Vagina (tissue), 2 donors: ENCODE measurements at regions not wholly inside any gene's neighbourhood (a gene's known extent, or its start where the extent isn't known, plus 50 kb on each side); places are given as distances from the start of the nearest gene placed in this dataset.

Experiments used
- POLR2A ChIP-seq, 2 donors: fragments of 450-650 bp; IDR thresholded peaks; one replicate each; pipeline ENCODE4 v1.6.1; 2017; ENCODE audit warnings: antibody characterized with exemption in 2 of 2, mild to moderate bottlenecking in 2 of 2, moderate library complexity in 2 of 2
- POLR2AphosphoS5 ChIP-seq, 2 donors: sonication (generic); formaldehyde crosslinking; IDR thresholded peaks; one replicate each; pipeline ENCODE4 v1.9.0; 2017; ENCODE audit warnings: antibody characterized with exemption in 2 of 2, mild to moderate bottlenecking in 2 of 2, low read depth in 1 of 2; ENCODE audit not compliant: insufficient read depth in 1 of 2
- TF ChIP-seq, protein P1 (sequence below), 3 experiments: fragments of 450-650 bp in 2 of 3; fragments of 200-600 bp in 1 of 3; sonication (generic) in 1 of 3; IDR thresholded peaks; one replicate each; pipeline ENCODE4 v1.5.1; 2017 to 2019; ENCODE audit warnings: antibody characterized with exemption in 3 of 3, mild to moderate bottlenecking in 2 of 3, moderate library complexity in 2 of 3

DNA sequence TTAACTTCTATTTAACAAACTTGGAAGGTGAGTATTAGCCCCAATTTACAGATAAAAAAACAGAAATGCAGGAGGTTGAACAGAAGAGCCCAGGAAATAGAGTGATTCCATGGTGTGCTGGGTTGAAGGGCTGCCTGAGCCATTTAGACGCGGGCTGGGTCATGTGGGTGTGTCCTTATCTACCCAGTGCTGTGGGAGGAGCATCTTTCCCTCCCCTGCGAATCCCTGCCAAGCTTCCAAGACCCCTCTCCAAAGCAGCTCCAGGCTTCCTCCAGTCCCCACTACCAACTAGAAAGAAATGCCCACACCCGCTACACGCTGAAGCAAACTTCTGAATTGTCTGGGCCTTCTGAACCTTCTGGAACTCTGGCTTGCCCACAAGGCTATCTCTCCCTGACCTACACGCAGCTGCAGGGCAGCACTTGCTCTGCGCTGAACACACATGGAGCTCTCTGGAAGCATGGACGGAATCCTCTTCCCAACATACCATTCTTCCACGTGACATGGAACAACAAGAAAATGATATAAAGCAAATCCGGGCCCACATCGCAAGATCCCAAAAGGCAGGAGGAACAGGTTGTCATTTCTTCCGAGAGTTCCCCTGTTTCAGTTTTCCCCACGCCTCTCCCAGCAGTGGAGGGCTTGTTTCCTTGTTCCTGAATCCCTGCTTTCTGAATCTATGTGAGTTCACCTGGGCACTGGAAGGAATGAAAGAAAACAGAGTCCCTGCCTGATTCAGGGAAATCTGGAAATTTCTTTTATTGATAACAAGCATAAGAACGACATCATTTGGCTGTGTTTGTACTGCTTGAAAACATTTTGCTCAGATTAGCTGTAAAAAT lies 562.7 kb upstream of the ID2 start:
- TF ChIP-seq, protein P1, sequence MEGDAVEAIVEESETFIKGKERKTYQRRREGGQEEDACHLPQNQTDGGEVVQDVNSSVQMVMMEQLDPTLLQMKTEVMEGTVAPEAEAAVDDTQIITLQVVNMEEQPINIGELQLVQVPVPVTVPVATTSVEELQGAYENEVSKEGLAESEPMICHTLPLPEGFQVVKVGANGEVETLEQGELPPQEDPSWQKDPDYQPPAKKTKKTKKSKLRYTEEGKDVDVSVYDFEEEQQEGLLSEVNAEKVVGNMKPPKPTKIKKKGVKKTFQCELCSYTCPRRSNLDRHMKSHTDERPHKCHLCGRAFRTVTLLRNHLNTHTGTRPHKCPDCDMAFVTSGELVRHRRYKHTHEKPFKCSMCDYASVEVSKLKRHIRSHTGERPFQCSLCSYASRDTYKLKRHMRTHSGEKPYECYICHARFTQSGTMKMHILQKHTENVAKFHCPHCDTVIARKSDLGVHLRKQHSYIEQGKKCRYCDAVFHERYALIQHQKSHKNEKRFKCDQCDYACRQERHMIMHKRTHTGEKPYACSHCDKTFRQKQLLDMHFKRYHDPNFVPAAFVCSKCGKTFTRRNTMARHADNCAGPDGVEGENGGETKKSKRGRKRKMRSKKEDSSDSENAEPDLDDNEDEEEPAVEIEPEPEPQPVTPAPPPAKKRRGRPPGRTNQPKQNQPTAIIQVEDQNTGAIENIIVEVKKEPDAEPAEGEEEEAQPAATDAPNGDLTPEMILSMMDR (IDR thresholded peaks at IDR 0.05), result no peak
- TF ChIP-seq POLR2AphosphoS5 (IDR thresholded peaks at IDR 0.05; ENCODE audit: insufficient read depth in 1 of 2, low read depth in 1 of 2), result no peak
- no peak for TF ChIP-seq POLR2A (IDR thresholded peaks at IDR 0.05)
